PC-9 (cell line): ENCODE measurements at regions not wholly inside any gene's neighbourhood (a gene's known extent, or its start where the extent isn't known, plus 50 kb on each side); places are given as distances from the start of the nearest gene placed in this dataset.
"Not testable (repeated sequence)": the region's sequence is repeated elsewhere in the genome, so short reads cannot be mapped to it uniquely, and the experiment has no call there.

ENCODE experiments used
- EZH2 ChIP-seq: fragments of 200-600 bp; sonication (generic); IDR thresholded peaks from 2 replicates; pipeline ENCODE4 v1.8.0; 2017; ENCODE audit warnings: antibody characterized with exemption, low read depth
- TF ChIP-seq, protein P1 (sequence below): fragments of 200-600 bp; sonication (generic); conservative IDR thresholded peaks from 2 replicates; pipeline ENCODE4 v1.6.1; 2017; ENCODE audit warnings: mixed run types, antibody characterized with exemption, mild to moderate bottlenecking, moderate library complexity

GRCh38 chr16:18173945-18174497 is 162.5 kb downstream of the NPIPA8 start:
- TF ChIP-seq, protein P1, sequence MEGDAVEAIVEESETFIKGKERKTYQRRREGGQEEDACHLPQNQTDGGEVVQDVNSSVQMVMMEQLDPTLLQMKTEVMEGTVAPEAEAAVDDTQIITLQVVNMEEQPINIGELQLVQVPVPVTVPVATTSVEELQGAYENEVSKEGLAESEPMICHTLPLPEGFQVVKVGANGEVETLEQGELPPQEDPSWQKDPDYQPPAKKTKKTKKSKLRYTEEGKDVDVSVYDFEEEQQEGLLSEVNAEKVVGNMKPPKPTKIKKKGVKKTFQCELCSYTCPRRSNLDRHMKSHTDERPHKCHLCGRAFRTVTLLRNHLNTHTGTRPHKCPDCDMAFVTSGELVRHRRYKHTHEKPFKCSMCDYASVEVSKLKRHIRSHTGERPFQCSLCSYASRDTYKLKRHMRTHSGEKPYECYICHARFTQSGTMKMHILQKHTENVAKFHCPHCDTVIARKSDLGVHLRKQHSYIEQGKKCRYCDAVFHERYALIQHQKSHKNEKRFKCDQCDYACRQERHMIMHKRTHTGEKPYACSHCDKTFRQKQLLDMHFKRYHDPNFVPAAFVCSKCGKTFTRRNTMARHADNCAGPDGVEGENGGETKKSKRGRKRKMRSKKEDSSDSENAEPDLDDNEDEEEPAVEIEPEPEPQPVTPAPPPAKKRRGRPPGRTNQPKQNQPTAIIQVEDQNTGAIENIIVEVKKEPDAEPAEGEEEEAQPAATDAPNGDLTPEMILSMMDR = not testable (repeated sequence)
- not testable (repeated sequence) for TF ChIP-seq EZH2
